ENCODE measurements at regions not wholly inside any gene's neighbourhood (a gene's known extent, or its start where the extent isn't known, plus 50 kb on each side); places are given as distances from the start of the nearest gene placed in this dataset.

GRCh38 chr3:194067949-194068362, 68.0 kb upstream of the HES1 start:
- no peak for TF ChIP-seq TAF1 (conservative IDR thresholded peaks at IDR 0.05)
- TF ChIP-seq SP1 (IDR thresholded peaks at IDR 0.05): no peak
- TF ChIP-seq FOXA2 (IDR thresholded peaks at IDR 0.05): no peak
- no peak for TF ChIP-seq ATF3 (IDR thresholded peaks at IDR 0.05)
- TF ChIP-seq MAX (IDR thresholded peaks at IDR 0.05): no peak
- TF ChIP-seq NR2F2 (IDR thresholded peaks at IDR 0.05): no peak
- TF ChIP-seq GABPA (IDR thresholded peaks at IDR 0.05 in 1 of 2, conservative IDR thresholded peaks at IDR 0.05 in 1 of 2): no peak
- TF ChIP-seq ZBTB33 (IDR thresholded peaks at IDR 0.05): no peak
- TF ChIP-seq REST (IDR thresholded peaks at IDR 0.05): no peak
- TF ChIP-seq FOXA1 (IDR thresholded peaks at IDR 0.05): no peak
- no peak for TF ChIP-seq RAD21 (IDR thresholded peaks at IDR 0.05)
- TF ChIP-seq RXRA (IDR thresholded peaks at IDR 0.05): no peak
- TF ChIP-seq CTCF (IDR thresholded peaks at IDR 0.05; ENCODE audit: low read depth, low read length, missing input control): no peak
- TF ChIP-seq HNF4A (conservative IDR thresholded peaks at IDR 0.05): no peak
- TF ChIP-seq YY1 (IDR thresholded peaks at IDR 0.05): no peak
- no peak for TF ChIP-seq HNF4G (IDR thresholded peaks at IDR 0.05)
- TF ChIP-seq JUND (IDR thresholded peaks at IDR 0.05): no peak
- TF ChIP-seq EGR1 (IDR thresholded peaks at IDR 0.05; ENCODE audit: low read depth in 2 of 2): no peak
- H3K36me3 ChIP-seq (ENCODE audit: control insufficient read depth in 4 of 4, insufficient read depth in 3 of 4, low read depth in 1 of 4, low read length in 3 of 4): no peaks in the 10 kb centered on the region
- peaks cover 11 to 32% (median 16%) of the 10 kb centered on the region in 4 donors for H3K4me1 ChIP-seq (ENCODE audit: control insufficient read depth in 4 of 4, insufficient read depth in 4 of 4, low read length in 3 of 4)
- H3K9me3 ChIP-seq (ENCODE audit: control insufficient read depth in 4 of 4, low read length in 3 of 4): no peaks in the 10 kb centered on the region
- no peak overlapping the region for H3K9ac ChIP-seq (ENCODE audit: low read depth in 1 of 2, low read length in 2 of 2)
- no peak overlapping the region for H3K4me3 ChIP-seq (ENCODE audit: low read depth in 1 of 3, low read length in 3 of 3)
- H3K27ac ChIP-seq (ENCODE audit: low read depth in 1 of 2, low read length in 2 of 2): no peak overlapping the region
- H3K27me3 ChIP-seq (ENCODE audit: control insufficient read depth in 4 of 4, insufficient read depth in 4 of 4, low read length in 3 of 4): no peaks in the 10 kb centered on the region
- DNase-seq (ENCODE audit: low spot score): no peak
- WGBS: 82% methylated on average over 4 of the region's 4 CpGs

Data from liver (tissue), 8 donors.